IMR-90 (cell line): ENCODE measurements at regions not wholly inside any gene's neighbourhood (a gene's known extent, or its start where the extent isn't known, plus 50 kb on each side); places are given as distances from the start of the nearest gene placed in this dataset.

Experiments used
- NFE2L2 ChIP-seq: fragments of 150-350 bp; IDR thresholded peaks from 2 replicates; pipeline ENCODE4 v1.6.1; 2016; ENCODE audit warnings: low read depth, mild to moderate bottlenecking, low read length
- POLR2A ChIP-seq: IDR thresholded peaks from 2 replicates; pipeline ENCODE4 v1.6.1; 2012; ENCODE audit warnings: mild to moderate bottlenecking, low read depth, low read length

DNA sequence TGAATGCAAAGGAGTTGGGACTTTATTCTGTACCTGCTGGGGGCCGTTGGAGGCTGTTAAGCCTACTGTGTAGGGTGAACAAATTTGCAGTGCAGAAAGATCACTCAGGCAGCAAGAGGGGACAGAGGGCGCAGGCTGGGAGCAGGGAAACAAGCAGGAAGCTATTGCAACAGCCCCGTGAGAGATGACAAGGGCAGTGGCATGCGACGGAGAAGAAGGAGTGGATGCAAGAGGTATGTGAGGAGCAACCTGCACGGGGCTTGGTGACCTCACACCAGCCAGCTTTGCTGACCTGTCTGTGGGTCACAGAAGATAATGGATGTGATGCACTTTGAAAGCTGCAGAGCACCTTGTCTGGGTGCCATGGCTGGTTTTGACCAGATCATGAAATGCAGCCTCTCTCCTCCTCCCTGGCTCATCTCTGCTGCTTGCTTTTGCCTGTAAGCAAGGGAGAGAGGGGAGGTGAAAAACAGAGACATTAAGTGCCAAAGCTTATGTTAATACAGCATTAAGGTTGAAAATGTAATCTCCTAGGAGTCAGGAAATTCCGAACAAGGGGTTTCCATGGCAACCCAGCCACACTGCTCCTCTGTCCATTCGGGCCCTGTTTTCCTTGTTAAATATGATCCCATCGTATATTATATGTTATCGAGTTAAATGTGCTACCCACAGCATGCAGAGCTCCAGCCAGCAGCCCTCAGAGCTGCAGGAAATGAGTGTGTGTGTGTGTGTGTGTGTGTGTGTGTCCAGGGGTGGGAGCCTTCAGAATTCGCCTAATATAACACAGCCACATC is 314.3 kb upstream of the ZMIZ1 start:
- TF ChIP-seq NFE2L2 (no peak), POLR2A (no peak)
